DND-41 (cell line): ENCODE measurements at regions not wholly inside any gene's neighbourhood (a gene's known extent, or its start where the extent isn't known, plus 50 kb on each side); places are given as distances from the start of the nearest gene placed in this dataset.

ENCODE experiments used
- CTCF ChIP-seq: IDR thresholded peaks from 2 replicates; pipeline ENCODE4 v1.5.1; 2012; ENCODE audit warnings: borderline replicate concordance, low read length, moderate library complexity, mild to moderate bottlenecking; ENCODE audit not compliant: poor library complexity, severe bottlenecking; ENCODE audit errors: extremely low read depth
- EZH2 ChIP-seq: IDR thresholded peaks from 3 replicates; pipeline ENCODE4 v1.6.1; 2012; ENCODE audit warnings: borderline replicate concordance, low read depth, mild to moderate bottlenecking, moderate library complexity, low read length, inconsistent platforms; ENCODE audit not compliant: severe bottlenecking

GRCh38 chr21:16095005-16095404, 365.2 kb downstream of the USP25 start:
- no peak for TF ChIP-seq CTCF
- no peak for TF ChIP-seq EZH2
